Endothelial cell of umbilical vein (primary cell): ENCODE measurements at regions not wholly inside any gene's neighbourhood (a gene's known extent, or its start where the extent isn't known, plus 50 kb on each side); places are given as distances from the start of the nearest gene placed in this dataset.

Experiments used
- CTCF ChIP-seq, 2 donors: IDR thresholded peaks; 1 replicate in 1 of 2; 2 replicates in 1 of 2; pipeline ENCODE4 v1.5.1; 2011; ENCODE audit warnings: low read length in 2 of 2, mild to moderate bottlenecking in 2 of 2, moderate library complexity in 2 of 2, control low read depth in 1 of 2, inconsistent platforms in 1 of 2, low read depth in 1 of 2; ENCODE audit not compliant: insufficient read depth in 1 of 2; ENCODE audit errors: extremely low read depth in 1 of 2
- JUN ChIP-seq: IDR thresholded peaks from 2 replicates; pipeline ENCODE4 v1.6.1; 2011; ENCODE audit warnings: borderline replicate concordance, low read depth; ENCODE audit not compliant: insufficient read length, insufficient read depth
- POLR2A ChIP-seq: IDR thresholded peaks from 2 replicates; pipeline ENCODE4 v1.6.1; 2012; ENCODE audit warnings: low read depth, mild to moderate bottlenecking, control low read depth, low read length
- POLR2AphosphoS5 ChIP-seq: IDR thresholded peaks from 2 replicates; pipeline ENCODE4 v1.6.1; 2012; ENCODE audit warnings: low read depth, mild to moderate bottlenecking, control low read depth, low read length, moderate library complexity; ENCODE audit not compliant: insufficient read depth

- no peak for TF ChIP-seq CTCF (IDR thresholded peaks at IDR 0.05; ENCODE audit: extremely low read depth in 1 of 2, insufficient read depth in 1 of 2, low read depth in 1 of 2, low read length in 2 of 2)
- no peak for TF ChIP-seq POLR2A
- no peak for TF ChIP-seq JUN
- TF ChIP-seq POLR2AphosphoS5 = no peak
Measured at GRCh38 chr11:23954730-23955129, 542.1 kb upstream of the LUZP2 start.
